ENCODE measurements at regions not wholly inside any gene's neighbourhood (a gene's known extent, or its start where the extent isn't known, plus 50 kb on each side); places are given as distances from the start of the nearest gene placed in this dataset.

- no peak overlapping the region for H3K4me3 ChIP-seq (ENCODE audit: low read depth, low read length)
- no peak for DNase-seq (ENCODE audit: low read depth)
- TF ChIP-seq, protein P1, sequence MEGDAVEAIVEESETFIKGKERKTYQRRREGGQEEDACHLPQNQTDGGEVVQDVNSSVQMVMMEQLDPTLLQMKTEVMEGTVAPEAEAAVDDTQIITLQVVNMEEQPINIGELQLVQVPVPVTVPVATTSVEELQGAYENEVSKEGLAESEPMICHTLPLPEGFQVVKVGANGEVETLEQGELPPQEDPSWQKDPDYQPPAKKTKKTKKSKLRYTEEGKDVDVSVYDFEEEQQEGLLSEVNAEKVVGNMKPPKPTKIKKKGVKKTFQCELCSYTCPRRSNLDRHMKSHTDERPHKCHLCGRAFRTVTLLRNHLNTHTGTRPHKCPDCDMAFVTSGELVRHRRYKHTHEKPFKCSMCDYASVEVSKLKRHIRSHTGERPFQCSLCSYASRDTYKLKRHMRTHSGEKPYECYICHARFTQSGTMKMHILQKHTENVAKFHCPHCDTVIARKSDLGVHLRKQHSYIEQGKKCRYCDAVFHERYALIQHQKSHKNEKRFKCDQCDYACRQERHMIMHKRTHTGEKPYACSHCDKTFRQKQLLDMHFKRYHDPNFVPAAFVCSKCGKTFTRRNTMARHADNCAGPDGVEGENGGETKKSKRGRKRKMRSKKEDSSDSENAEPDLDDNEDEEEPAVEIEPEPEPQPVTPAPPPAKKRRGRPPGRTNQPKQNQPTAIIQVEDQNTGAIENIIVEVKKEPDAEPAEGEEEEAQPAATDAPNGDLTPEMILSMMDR (conservative IDR thresholded peaks at IDR 0.05; ENCODE audit: low read depth, low read length), result no peak
These were observed 1639.4 kb upstream of the TENM3 start for GRCh38 chr4:180603791-180604190.

DNA sequence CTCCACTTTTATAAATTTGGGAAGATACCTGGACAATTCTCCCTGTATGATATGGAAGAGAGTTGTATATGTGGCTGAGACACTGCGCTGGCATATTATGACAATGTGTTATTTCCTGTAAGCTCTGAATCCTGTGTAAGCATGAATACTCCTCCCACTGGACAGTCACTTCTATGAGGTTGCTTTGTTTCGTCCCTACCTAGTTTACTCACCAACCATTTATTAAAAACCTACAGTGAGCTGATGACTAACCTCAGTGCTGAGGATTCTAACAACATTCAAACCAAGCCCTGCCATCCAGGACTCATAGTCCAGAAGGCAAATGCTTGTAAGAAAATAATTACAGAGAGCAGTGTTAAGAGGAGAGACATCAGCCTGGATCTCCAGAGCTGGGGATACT lies 1632.9 kb upstream of the TENM3 start:
- no peak overlapping the region for H3K4me3 ChIP-seq (ENCODE audit: low read depth, low read length)
- DNase-seq (ENCODE audit: low read depth), result peak; percentile 29
- TF ChIP-seq, protein P1 (conservative IDR thresholded peaks at IDR 0.05; ENCODE audit: low read depth, low read length), result no peak

- no peak overlapping the region for H3K4me3 ChIP-seq (ENCODE audit: low read depth, low read length)
These were observed 1627.5 kb upstream of the TENM3 start for GRCh38 chr4:180615746-180616145.

GRCh38 chr4:180617196-180617595 lies 1626.0 kb upstream of the TENM3 start:
- H3K4me3 ChIP-seq (ENCODE audit: low read depth, low read length), result no peak overlapping the region
- TF ChIP-seq, protein P1 (conservative IDR thresholded peaks at IDR 0.05; ENCODE audit: low read depth, low read length), result no peak
- DNase-seq (ENCODE audit: low read depth), result peak; percentile 52

More at GRCh38 chr4:180615746-180616145, 1627.5 kb upstream of the TENM3 start:
- DNase-seq (ENCODE audit: low read depth), result no peak
- TF ChIP-seq, protein P1 (conservative IDR thresholded peaks at IDR 0.05; ENCODE audit: low read depth, low read length), result peak; percentile 7

DNA sequence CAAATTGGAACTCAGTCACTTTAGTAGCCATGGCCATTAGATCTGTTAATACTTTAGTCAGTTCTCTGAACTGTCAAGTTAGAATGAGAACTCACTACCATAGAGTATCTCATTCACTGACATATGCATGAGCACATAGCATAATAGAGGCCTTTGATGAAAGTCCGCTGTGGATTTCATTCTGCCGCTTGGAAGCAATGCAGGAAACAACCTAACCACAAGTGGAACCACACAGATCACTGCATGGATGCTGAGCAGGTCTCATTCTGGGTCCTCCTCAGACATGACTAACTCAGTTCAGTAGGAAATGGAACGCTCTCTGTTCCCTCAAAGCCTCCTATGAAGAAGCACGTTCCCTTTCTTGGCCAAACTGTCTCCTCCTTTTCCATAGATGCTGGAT lies 1624.8 kb upstream of the TENM3 start:
- DNase-seq (ENCODE audit: low read depth), result no peak
- H3K4me3 ChIP-seq (ENCODE audit: low read depth, low read length), result no peak overlapping the region
- TF ChIP-seq, protein P1 (conservative IDR thresholded peaks at IDR 0.05; ENCODE audit: low read depth, low read length), result no peak

DNA sequence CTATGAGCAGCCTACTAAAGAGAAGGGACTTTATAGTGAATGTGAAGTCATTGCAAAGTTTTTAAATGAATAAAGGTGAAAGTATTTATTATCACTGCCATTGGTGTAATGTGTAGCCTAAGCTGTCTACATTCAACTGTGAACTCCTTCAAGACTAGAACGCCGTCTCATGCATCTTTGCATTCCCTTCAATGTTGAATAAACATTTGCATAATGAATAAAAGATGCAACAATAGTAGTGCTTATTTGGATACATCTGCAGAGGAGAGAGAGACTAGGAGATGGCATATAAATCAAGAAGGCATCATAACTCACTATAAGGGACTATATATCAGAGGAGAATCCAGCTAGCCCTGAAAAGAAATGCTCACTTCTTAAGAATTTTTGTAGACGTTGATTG lies 1623.8 kb upstream of the TENM3 start:
- DNase-seq (ENCODE audit: low read depth), result no peak
- TF ChIP-seq, protein P1 (conservative IDR thresholded peaks at IDR 0.05; ENCODE audit: low read depth, low read length), result no peak
- no peak overlapping the region for H3K4me3 ChIP-seq (ENCODE audit: low read depth, low read length)

- DNase-seq (ENCODE audit: low read depth), result no peak
- TF ChIP-seq, protein P1 (conservative IDR thresholded peaks at IDR 0.05; ENCODE audit: low read depth, low read length), result no peak
- H3K4me3 ChIP-seq (ENCODE audit: low read depth, low read length), result no peak overlapping the region
These were observed 1620.9 kb upstream of the TENM3 start for GRCh38 chr4:180622254-180622653.

All from epithelial cell of proximal tubule (primary cell).